GM12874 (cell line): ENCODE measurements at regions not wholly inside any gene's neighbourhood (a gene's known extent, or its start where the extent isn't known, plus 50 kb on each side); places are given as distances from the start of the nearest gene placed in this dataset.

Experiments
- TF ChIP-seq, protein P1 (sequence below): IDR thresholded peaks from 2 replicates; pipeline ENCODE4 v1.5.1; 2011; ENCODE audit warnings: low read depth, mild to moderate bottlenecking, control low read depth, low read length, moderate library complexity; ENCODE audit not compliant: insufficient read depth

DNA sequence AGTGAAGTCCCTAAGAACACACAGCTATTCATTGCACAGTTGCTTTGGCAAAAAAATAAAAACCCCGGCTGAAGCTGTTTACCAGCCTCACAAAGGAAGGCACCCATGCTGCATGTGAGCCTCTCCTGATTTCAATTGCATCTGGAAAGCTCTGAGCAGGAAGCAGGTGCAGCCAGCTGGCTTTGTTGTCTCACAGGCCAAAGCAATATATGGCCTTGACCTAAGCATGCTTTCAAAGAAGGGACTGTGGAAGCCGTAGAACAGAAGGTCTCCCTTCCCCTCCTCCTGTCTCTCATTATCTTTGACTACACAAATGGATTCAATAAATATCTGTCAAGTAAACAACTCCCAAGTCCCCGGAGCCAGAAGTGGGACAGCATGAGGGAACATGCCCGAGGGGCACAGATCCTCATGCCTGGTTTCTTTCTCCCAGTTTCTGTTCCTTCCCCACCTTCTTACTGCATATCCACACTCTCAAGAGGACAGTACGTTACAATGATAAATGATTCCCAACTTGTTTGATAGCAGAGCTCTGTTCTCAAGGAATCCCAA is 57.2 kb upstream of the PCSK2 start:
- TF ChIP-seq, protein P1, sequence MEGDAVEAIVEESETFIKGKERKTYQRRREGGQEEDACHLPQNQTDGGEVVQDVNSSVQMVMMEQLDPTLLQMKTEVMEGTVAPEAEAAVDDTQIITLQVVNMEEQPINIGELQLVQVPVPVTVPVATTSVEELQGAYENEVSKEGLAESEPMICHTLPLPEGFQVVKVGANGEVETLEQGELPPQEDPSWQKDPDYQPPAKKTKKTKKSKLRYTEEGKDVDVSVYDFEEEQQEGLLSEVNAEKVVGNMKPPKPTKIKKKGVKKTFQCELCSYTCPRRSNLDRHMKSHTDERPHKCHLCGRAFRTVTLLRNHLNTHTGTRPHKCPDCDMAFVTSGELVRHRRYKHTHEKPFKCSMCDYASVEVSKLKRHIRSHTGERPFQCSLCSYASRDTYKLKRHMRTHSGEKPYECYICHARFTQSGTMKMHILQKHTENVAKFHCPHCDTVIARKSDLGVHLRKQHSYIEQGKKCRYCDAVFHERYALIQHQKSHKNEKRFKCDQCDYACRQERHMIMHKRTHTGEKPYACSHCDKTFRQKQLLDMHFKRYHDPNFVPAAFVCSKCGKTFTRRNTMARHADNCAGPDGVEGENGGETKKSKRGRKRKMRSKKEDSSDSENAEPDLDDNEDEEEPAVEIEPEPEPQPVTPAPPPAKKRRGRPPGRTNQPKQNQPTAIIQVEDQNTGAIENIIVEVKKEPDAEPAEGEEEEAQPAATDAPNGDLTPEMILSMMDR = no peak

DNA sequence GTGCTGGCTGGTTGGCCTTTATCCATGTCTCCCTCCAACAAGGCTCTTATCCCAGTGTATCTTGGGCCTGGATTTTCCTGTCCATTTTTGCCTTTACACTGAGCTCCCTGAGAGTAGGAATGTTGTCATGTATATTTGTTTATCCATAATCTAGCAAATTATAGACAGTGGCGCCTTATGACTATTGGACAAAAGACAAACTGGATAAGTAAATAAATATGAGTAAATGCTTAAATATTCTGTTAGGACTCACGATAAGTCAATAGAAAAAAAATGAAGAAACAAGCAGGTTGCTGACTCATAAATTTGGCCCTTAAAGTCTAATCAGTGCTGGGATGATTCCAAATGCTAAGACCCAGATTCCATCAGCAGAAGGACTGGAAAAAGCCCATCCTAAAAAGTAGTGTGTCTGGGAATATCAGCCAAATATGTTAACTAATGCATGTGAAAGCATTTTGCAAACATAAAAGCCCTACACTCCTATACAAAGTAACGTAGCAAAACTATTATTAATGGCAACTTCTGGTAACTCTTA is 55.0 kb upstream of the PCSK2 start:
- TF ChIP-seq, protein P1 = no peak

DNA sequence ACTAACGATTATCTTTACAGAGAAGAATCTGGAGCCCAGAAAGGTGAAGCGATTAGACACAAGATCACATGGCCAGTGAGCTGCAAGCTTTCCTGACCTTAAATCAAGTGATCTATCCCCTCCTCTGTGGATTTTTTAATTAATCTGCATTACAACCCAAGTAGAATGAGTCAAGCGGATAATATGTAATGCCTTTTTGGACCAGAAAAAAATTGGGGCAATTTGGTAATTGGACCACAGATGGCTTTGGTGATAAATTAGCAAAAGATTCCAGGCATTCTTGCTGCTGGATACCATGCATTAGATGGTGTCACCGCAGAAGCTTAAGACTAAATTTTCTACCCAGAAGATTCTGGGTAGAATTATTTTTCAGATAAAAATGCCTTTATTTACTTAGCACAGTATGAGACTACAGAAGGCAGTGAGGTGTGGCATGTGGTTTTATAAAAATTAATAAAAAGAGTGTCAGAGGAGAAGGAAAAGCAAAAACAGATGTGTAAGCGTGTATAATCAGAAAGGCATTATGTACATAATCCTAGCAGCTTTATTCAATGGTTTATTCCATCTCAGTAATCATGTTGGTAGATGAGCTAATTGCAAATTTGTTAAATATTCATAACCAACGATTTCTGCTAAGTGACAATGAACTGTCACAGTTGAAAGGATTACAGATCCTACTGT is 53.9 kb upstream of the PCSK2 start:
- TF ChIP-seq, protein P1 = no peak
